GM12872 (cell line): ENCODE measurements at regions not wholly inside any gene's neighbourhood (a gene's known extent, or its start where the extent isn't known, plus 50 kb on each side); places are given as distances from the start of the nearest gene placed in this dataset.

Experiments
- TF ChIP-seq, protein P1 (sequence below): IDR thresholded peaks from 3 replicates; pipeline ENCODE4 v1.5.1; 2011; ENCODE audit warnings: low read depth, mild to moderate bottlenecking, low read length, moderate library complexity; ENCODE audit not compliant: insufficient read depth

DNA sequence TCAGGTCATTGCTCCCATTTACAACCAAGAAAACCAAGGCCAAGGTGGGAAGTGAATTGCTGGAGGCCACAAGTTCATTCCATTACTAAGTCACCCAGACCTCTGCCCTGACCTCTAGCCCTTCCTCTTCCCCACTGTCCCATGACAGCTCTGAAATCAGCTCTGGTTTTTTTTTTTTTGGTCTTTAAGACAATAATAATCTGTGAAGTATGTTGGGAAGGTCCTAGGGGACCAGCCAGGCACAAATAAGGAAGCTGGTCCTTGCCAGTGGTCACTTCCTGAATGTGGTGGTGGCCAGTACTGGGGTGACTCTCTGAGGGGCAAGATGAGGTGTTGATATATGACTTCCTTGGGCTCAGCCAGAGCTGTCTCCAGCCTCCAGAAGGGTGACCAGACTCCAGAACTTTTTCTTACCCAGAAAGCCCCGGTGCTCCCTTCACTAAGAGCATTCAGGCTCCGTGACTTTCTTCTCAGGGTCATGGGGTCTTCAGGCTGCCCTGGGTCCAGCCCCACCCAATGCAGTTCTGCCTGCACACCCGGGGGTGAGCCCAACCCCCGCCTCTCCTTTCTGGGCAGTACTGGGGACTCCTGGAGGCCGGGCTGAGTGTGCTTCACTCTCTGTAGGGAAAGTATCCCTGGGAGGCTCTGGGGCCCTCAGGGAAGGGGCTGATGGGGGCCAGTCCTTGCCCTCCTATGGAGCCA lies 159.6 kb downstream of the PTPRU start:
- TF ChIP-seq, protein P1, sequence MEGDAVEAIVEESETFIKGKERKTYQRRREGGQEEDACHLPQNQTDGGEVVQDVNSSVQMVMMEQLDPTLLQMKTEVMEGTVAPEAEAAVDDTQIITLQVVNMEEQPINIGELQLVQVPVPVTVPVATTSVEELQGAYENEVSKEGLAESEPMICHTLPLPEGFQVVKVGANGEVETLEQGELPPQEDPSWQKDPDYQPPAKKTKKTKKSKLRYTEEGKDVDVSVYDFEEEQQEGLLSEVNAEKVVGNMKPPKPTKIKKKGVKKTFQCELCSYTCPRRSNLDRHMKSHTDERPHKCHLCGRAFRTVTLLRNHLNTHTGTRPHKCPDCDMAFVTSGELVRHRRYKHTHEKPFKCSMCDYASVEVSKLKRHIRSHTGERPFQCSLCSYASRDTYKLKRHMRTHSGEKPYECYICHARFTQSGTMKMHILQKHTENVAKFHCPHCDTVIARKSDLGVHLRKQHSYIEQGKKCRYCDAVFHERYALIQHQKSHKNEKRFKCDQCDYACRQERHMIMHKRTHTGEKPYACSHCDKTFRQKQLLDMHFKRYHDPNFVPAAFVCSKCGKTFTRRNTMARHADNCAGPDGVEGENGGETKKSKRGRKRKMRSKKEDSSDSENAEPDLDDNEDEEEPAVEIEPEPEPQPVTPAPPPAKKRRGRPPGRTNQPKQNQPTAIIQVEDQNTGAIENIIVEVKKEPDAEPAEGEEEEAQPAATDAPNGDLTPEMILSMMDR = no peak

DNA sequence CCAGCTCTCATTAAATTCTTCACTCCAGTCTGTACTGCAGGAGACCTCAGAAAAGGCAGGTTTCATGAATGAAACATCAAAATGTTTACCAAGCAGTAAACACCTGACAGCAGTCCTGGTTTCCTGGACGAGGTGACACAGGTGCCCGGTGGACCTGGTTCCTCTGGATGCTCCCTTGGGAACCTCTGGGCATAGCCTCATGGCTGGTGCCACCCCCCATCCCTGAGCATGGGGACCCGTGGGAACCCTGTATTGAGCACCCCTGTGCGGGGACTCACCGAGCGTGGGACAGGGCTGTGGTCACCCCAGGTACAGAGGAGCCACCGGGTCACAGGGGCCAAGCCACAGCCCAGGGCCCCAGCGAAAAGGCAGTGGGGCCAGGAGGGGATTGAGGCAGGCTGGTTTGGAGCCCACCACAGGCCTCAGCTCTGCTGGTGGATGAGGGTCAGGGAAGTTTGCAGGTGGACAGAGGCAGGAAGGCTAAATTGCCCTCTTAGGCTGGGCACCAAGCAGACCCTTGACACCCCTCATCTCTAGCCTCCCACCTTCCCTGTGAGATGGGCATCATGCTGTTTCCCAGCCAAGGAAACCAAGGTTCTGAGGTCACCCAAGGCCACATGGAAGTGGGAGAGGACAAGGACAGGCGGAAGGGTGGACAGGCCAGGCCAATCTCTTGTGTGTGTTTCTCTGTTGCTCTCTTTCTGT lies 158.4 kb downstream of the PTPRU start:
- TF ChIP-seq, protein P1 = no peak

DNA sequence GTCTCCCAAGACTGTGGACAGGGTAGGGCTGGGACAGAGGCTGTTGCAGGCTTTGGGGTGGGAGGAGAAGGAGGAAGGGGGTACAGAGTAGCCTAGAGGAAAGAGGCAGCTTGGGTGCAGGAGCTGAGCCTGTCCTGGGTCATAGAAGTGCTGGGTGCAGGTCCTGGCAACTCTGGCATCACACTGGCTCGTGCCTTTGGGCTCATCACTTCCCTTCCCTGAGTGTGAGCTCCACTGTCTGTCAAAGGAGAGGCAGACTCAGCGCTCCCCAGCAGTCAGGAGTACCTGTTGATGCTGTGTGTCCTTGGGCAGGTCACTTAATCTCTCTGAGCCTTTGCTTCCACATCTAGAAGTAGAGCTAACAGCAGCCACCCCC lies 157.1 kb downstream of the PTPRU start:
- TF ChIP-seq, protein P1 = no peak

DNA sequence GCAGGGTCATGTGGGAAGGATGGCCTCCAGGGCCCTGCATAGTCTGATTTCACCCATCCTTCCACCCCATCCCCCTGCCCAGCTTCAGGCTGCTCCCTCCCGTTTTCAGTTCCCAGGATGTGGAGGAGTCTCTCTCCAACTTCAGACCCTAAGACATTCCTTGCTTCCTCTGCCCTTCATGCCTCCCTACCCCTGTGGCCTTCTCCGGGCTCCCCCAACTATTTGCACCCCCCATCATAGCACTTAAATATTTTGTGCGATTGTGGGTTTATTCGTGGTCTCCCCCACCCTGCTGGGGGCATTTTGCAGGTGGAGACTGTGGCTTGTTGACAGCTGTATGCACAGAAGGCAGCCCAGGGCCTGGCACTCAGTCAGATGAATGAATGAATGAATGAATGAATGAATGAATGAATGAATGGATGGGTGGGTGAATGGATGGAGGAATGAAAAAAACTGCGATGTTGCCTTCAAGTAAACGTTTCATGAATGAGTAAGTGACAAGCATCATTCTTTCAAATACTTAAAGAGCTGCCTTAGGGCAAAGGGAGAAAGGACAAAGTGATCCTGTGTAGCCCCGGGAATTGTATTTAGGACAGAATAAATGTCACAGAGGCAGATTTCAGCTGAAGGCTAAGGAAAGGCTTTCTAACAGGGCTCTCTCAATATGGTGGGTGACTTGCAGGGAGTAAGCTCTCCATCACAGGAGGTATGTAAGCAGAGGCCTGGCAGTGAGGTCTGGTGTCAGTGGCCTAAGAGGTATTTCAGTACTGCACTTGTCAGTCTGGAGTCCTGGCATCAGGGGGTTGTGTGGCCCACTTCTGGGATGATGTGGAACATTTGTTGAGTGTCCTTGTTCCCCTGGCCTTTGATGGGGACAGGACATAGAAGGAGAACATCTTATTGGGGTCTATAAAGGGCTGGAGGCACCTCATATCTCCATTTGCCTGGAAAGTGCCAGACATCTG lies 156.4 kb downstream of the PTPRU start:
- TF ChIP-seq, protein P1 = no peak

DNA sequence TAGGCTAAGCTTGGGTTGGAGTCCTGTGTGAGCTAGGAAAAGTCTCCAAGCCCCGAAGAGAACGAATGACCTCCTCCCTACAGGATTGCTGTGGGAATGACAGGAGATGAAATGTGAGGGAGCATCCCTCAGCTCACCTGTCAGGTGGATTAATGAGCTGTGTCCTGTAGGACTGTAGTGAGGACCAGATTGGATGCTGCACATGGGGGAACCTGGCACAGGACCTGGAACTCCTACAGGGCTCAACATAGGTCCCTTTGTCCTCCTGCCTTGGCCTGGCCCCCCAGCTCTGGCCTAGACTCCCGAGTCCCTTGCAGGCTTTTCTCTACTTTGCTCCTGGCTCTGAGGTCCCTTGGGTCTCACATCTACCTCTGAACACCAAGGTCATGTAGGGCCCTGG lies 155.7 kb downstream of the PTPRU start:
- TF ChIP-seq, protein P1 = no peak

DNA sequence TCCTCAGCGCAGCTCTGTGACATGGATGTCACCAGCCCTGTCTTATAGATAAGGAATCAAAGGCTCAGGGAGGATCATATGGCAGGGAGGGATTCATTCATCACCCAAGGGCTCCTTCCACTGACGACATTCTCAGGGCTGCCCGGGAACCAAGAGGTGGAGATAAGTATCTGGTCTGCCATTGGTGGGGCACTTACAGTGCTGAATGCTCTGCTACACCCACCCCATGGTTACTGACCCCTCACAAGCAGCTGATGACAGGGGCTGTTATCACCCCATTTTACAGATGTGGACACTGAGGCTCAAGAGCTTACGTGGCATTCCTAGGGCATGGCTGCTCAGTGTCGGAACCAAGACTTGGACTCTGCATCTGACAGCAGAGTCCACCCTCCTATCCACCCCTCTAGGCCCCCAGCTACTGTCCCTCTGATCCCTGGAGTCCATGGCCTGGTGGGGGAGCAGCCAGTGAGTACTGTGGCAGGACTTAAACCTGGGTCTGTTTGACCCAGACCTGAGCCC lies 155.1 kb downstream of the PTPRU start:
- TF ChIP-seq, protein P1 = no peak
